Kidney glomerular epithelial cell (primary cell): ENCODE measurements at regions not wholly inside any gene's neighbourhood (a gene's known extent, or its start where the extent isn't known, plus 50 kb on each side); places are given as distances from the start of the nearest gene placed in this dataset.
A peak's percentile ranks its signal among the peaks of the same experiment; 100 is the strongest.
"Not testable (repeated sequence)": the region's sequence is repeated elsewhere in the genome, so short reads cannot be mapped to it uniquely, and the experiment has no call there.

ENCODE experiments used
- DNase-seq: peaks from one replicate; lab custom pipeline; 2025; lab: John Stamatoyannopoulos, UW

DNA sequence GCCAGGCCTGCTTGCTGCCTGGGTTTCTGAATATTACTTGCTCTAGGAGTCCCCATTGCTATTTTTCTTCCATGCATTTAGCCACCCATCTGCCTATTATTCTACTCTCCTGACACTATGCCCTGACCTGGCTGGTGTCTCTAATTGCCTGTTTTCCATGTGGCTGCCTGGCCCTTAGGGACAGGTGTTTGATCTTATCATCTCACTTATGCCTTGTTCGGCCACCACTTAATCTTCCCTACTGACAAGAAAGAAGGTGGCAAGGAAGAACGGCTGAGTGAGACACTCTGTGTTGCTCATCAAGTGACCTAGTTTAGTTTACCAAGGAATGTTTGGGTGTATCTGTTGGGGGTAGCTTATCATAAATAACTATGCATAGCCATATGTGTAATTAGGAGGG, 50.4 kb upstream of the RAPH1 start:
- no peak for DNase-seq

GRCh38 chr2:203586206-203586605, 51.1 kb upstream of the RAPH1 start:
- no peak for DNase-seq

GRCh38 chr2:203586696-203587095, 51.6 kb upstream of the RAPH1 start:
- no peak for DNase-seq

GRCh38 chr2:203590496-203590895, 55.4 kb upstream of the RAPH1 start:
- DNase-seq, result no peak

- DNase-seq, result peak; percentile 54
Observed at GRCh38 chr2:203591642-203592041, 56.5 kb upstream of the RAPH1 start.

- no peak for DNase-seq
Observed at GRCh38 chr2:203592470-203592869, 57.4 kb upstream of the RAPH1 start.

GRCh38 chr2:203594541-203594940, 59.4 kb upstream of the RAPH1 start:
- DNase-seq, result peak; percentile 33

DNA sequence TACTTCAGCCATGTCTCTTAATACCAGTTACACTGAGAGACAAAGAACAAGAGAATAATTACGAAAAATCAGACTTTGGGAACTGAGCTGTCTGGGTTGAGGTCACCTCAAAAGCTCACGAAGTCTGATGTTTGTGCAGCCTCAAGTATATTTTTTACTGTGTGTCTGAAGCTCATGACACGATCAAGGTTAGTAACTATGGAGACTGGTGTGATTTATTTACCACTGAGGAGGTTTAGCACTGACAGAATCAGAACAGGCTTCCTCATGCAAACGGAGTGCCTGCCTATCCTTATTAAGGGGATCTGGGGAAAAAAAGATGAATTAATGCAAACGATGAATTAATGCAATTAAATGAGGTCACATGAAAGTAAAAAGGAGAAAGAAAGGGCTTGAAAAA, 61.1 kb upstream of the RAPH1 start:
- no peak for DNase-seq

GRCh38 chr2:203599509-203599908, 64.4 kb upstream of the RAPH1 start:
- DNase-seq, result no peak

DNA sequence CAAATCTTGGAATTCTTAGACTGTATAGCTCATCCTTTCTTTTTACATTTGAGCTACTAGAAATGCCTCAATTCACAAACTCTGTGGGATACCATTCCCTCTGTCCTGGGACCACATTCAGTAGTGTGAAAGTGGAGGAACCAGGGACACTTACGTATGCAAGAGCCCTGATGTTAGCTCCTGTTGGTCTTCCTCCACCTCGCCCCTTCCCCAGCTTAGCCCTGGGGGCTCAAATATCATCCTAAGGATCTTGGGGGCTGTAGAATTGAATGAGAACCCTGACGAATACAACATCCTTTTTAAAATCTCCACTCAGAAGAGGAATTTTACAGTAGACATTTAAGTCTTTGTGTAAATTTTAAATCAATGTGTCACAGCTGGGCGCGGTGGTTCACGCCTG, 65.2 kb upstream of the RAPH1 start:
- no peak for DNase-seq

- DNase-seq, result no peak
Observed at GRCh38 chr2:203603456-203604389, 68.6 kb upstream of the RAPH1 start.

GRCh38 chr2:203605302-203605701, 70.2 kb upstream of the RAPH1 start:
- no peak for DNase-seq

- no peak for DNase-seq
Observed at GRCh38 chr2:203606051-203606450, 71.0 kb upstream of the RAPH1 start.

GRCh38 chr2:203610558-203610957, 75.5 kb upstream of the RAPH1 start:
- no peak for DNase-seq

DNA sequence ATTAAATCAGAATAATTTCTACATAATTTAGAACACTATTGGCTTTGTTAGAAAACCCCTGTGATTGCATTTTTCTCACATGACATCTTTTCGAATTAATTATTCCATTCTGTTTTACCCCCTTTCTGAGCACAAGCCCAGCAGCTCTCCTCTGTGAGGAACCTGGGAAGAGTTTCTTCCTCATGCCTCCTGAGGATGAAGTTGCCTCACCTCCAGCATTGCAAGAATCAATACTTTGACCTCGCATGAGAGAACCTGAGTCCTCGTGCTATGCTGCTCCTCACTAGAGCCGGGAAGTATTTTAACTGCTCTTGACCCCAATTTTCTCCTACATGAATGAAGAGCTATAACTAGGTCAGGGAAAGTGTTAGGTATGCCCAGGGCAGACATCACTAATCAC, 77.1 kb upstream of the RAPH1 start:
- DNase-seq, result no peak

DNA sequence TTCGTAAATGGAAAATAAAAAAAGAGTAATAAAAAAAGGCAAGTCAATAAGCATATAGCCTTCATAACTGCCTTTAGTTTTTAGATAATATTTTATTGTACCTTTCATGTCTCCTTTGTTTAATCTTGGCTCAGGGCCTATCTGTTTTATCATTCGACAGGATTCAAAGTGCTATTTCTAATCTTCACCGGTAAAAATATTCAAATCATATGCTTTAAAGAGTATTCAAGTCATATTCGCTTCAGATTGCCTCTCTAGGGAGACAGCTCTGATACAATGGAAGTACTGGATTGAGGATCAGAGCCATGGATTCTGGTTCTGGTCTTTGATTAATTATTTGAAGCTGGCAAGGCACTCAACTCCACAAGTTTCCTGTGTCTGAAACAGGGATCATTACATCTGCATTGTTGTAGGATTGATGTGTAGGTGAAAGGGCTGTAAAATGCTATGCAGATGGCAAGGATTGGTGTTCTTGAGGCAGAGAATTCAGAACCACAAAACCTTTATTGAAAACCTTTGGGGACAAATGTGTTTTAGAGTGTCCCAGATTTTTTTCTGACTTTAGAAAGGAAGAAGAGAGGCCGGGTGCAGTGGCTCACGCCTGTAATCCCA, 84.3 kb upstream of the RAPH1 start:
- DNase-seq, result no peak

GRCh38 chr2:203621981-203622515, 84.4 kb upstream of the CD28 start:
- DNase-seq, result no peak

GRCh38 chr2:203623096-203623495, 83.3 kb upstream of the CD28 start:
- DNase-seq, result peak; percentile 33

- DNase-seq, result no peak
Observed at GRCh38 chr2:203623661-203624060, 82.8 kb upstream of the CD28 start.

- no peak for DNase-seq
Observed at GRCh38 chr2:203625701-203626100, 80.7 kb upstream of the CD28 start.

GRCh38 chr2:203626247-203626646, 80.2 kb upstream of the CD28 start:
- DNase-seq, result not testable (repeated sequence)

DNA sequence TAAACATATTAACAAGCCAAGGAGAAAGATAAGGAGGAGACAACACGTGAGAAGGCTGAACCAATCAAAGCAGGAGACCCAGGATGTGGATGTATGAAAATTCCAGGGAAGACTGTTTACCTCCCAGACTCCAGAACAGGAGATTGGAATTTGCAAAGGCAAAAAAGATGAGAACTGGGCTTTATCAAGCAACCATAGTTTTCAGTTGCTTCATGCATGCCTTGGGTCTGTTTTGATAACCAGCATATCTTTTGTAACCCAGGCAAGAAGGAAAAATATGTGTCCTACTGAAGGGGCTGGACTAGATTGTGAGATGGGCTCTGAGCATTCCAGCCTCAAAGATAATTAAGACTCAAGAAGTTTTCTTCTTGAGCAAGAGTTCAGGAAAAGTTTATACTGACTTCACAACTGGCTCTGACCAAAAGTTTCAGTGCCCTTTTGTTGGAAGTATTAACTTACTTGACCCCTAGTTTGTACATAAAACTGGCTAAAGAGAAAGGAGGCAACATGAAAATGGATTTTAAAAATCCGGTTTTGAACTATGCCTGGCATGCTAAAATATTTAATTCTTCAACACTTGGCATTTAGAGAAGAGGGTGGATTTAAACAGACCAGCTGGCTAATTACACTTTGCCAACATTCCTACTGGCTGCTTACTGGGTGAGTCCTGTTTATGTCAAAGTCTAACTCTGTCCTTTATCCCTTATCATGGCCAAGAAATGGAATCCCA, 79.3 kb upstream of the CD28 start:
- DNase-seq, result peak; percentile 13

DNA sequence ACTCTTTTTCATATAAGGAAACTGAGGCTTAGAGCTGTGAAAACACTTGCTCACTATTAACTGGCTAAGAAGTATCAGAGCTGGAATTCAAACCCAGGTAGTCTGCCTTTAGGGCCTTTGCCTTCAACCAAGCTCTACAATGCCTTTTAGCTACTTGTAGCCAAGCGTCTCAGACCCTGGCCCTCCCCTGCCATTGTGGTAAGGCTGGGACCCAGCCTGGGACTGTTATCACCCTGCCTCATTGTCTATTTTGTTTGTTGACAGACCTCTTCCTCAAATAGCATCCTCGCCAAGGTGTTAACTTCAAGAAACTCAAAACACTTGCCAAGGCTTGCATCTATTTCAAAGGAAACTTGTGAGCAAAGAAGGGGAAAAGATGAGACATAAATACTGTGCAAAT, 76.7 kb upstream of the CD28 start:
- no peak for DNase-seq
